A673 (cell line): ENCODE measurements at regions not wholly inside any gene's neighbourhood (a gene's known extent, or its start where the extent isn't known, plus 50 kb on each side); places are given as distances from the start of the nearest gene placed in this dataset.

Experiments used
- BruUV-seq: library from RNA; stranded (reverse); fragments of 400-500 nt; replicated peaks from 2 replicates; lab custom pipeline; 2021; lab: Mats Ljungman, UMichigan
- CTCF ChIA-PET: fragments of 300-600 bp; sonication (Branson Sonifier 250); formaldehyde crosslinking; loops from one replicate; lab custom pipeline; 2022; ENCODE audit warnings: antibody characterized with exemption; lab: Charles Lee
- POLR2A ChIA-PET: fragments of 300-600 bp; sonication (Branson Sonifier 250); formaldehyde crosslinking; loops from one replicate; lab custom pipeline; 2022; ENCODE audit warnings: antibody characterized with exemption; ENCODE audit not compliant: low non-redundant PET; lab: Charles Lee
- DNase-seq: peaks from one replicate; pipeline ENCODE4 v3.0.0-alpha.2; 2015; ENCODE audit warnings: low spot score
- H3K27ac ChIP-seq: fragments of 200-600 bp; sonication (generic); 2 replicates; pipeline ENCODE4 v1.5.1; 2016; ENCODE audit warnings: mixed run types, low read depth, mild to moderate bottlenecking, mixed read lengths, antibody characterized with exemption, low read length; ENCODE audit not compliant: poor library complexity, severe bottlenecking
- H3K27me3 ChIP-seq: fragments of 200-600 bp; sonication (generic); replicated peaks from 2 replicates; pipeline ENCODE4 v1.6.1; 2017; ENCODE audit warnings: mixed run types, low read depth, mild to moderate bottlenecking, mixed read lengths, antibody characterized with exemption, low read length; ENCODE audit not compliant: insufficient read depth, poor library complexity
- H3K36me3 ChIP-seq: fragments of 200-600 bp; sonication (generic); 2 replicates; pipeline ENCODE4 v1.6.1; 2016; ENCODE audit warnings: mixed run types, mild to moderate bottlenecking, mixed read lengths, antibody characterized with exemption, low read length; ENCODE audit not compliant: insufficient read depth, poor library complexity, severe bottlenecking
- H3K4me1 ChIP-seq: fragments of 200-600 bp; sonication (generic); 2 replicates; pipeline ENCODE4 v1.6.1; 2017; ENCODE audit warnings: mixed run types, mild to moderate bottlenecking, mixed read lengths, antibody characterized with exemption, low read length; ENCODE audit not compliant: insufficient read depth, poor library complexity, severe bottlenecking
- H3K4me3 ChIP-seq: fragments of 200-600 bp; sonication (generic); 2 replicates; pipeline ENCODE4 v1.5.1; 2016; ENCODE audit warnings: low read depth, mixed run types, mild to moderate bottlenecking, mixed read lengths, low read length; ENCODE audit not compliant: poor library complexity, severe bottlenecking
- H3K9me3 ChIP-seq: fragments of 200-600 bp; sonication (generic); 2 replicates; pipeline ENCODE4 v1.6.1; 2016; ENCODE audit warnings: mixed run types, low read depth, mild to moderate bottlenecking, mixed read lengths, antibody characterized with exemption, low read length; ENCODE audit not compliant: poor library complexity, severe bottlenecking
- CTCF ChIP-seq: fragments of 300-800, 200-600 bp; sonication (generic); conservative IDR thresholded peaks from 2 replicates; pipeline ENCODE4 v1.5.1; 2017; ENCODE audit warnings: low read depth, mild to moderate bottlenecking, antibody characterized with exemption, low read length, moderate library complexity, mixed read lengths
- EZH2 ChIP-seq: fragments of 200-600 bp; sonication (generic); IDR thresholded peaks from 2 replicates; pipeline ENCODE4 v1.6.1; 2017; ENCODE audit warnings: borderline replicate concordance, low read depth, mild to moderate bottlenecking, mixed read lengths, antibody characterized with exemption, low read length; ENCODE audit not compliant: poor library complexity, severe bottlenecking
- intact Hi-C: fragments of 100-400 bp; cut with micrococcal nuclease; formaldehyde crosslinking; loops from one replicate; pipeline ENCODE4 v1.10.0; 2022; ENCODE audit not compliant: unreplicated experiment

DNA sequence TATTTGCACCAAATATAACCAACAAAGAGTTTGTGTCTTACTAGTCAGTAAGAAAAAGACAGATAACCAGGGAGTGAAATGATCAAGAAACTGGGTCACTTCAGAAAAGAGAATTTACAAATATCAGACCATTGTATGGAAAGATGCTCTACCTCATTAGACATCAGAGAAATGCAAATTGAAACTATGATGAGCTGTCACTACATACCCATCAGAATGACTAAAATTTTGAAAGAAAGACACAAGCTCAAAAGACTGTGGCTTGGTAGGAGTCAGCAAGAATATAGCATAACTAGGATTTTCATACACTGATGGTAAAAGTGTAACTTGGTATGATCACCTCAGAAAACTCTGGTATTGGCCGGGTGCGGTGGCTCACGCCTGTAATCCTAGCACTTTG lies 247.2 kb downstream of the BMP4 start:
- BruUV-seq = no TSS peak
- peaks cover 3% of the 10 kb centered on the region for H3K27me3 ChIP-seq
- no peak overlapping the region for H3K27ac ChIP-seq
- no peaks in the 10 kb centered on the region for H3K36me3 ChIP-seq
- intact Hi-C loops = no loop called here
- no peaks in the 10 kb centered on the region for H3K9me3 ChIP-seq
- POLR2A ChIA-PET = no interaction called here
- H3K4me1 ChIP-seq = no peaks in the 10 kb centered on the region
- TF ChIP-seq EZH2 = no peak
- no peak for TF ChIP-seq CTCF
- no peak overlapping the region for H3K4me3 ChIP-seq
- CTCF ChIA-PET = no interaction called here
- DNase-seq = no peak

- no peaks in the 10 kb centered on the region for H3K9me3 ChIP-seq
- H3K27me3 ChIP-seq = peaks cover 6% of the 10 kb centered on the region
- no peak overlapping the region for H3K27ac ChIP-seq
- H3K36me3 ChIP-seq = no peaks in the 10 kb centered on the region
- no TSS peak for BruUV-seq
- ChIA-PET CTCF (no interaction called here), POLR2A (no interaction called here)
- H3K4me1 ChIP-seq = no peaks in the 10 kb centered on the region
- intact Hi-C loops = no loop called here
- no peak overlapping the region for H3K4me3 ChIP-seq
- TF ChIP-seq CTCF (no peak), EZH2 (no peak)
- DNase-seq = no peak
These were observed 253.2 kb downstream of the BMP4 start for GRCh38 chr14:53703457-53703856.

- Histone ChIP-seq H3K36me3 (no peaks in the 10 kb centered on the region), H3K4me1 (no peaks in the 10 kb centered on the region), H3K4me3 (no peak overlapping the region), H3K27me3 (peaks cover 6% of the 10 kb centered on the region), H3K9me3 (no peaks in the 10 kb centered on the region), H3K27ac (no peak overlapping the region)
- ChIA-PET POLR2A (no interaction called here), CTCF (no interaction called here)
- TF ChIP-seq CTCF = no peak
- no peak for TF ChIP-seq EZH2
- intact Hi-C loops = no loop called here
- DNase-seq = no peak
- no TSS peak for BruUV-seq
These were observed 255.3 kb downstream of the BMP4 start for GRCh38 chr14:53701108-53701875.
